ENCODE measurements at regions not wholly inside any gene's neighbourhood (a gene's known extent, or its start where the extent isn't known, plus 50 kb on each side); places are given as distances from the start of the nearest gene placed in this dataset.

DNA sequence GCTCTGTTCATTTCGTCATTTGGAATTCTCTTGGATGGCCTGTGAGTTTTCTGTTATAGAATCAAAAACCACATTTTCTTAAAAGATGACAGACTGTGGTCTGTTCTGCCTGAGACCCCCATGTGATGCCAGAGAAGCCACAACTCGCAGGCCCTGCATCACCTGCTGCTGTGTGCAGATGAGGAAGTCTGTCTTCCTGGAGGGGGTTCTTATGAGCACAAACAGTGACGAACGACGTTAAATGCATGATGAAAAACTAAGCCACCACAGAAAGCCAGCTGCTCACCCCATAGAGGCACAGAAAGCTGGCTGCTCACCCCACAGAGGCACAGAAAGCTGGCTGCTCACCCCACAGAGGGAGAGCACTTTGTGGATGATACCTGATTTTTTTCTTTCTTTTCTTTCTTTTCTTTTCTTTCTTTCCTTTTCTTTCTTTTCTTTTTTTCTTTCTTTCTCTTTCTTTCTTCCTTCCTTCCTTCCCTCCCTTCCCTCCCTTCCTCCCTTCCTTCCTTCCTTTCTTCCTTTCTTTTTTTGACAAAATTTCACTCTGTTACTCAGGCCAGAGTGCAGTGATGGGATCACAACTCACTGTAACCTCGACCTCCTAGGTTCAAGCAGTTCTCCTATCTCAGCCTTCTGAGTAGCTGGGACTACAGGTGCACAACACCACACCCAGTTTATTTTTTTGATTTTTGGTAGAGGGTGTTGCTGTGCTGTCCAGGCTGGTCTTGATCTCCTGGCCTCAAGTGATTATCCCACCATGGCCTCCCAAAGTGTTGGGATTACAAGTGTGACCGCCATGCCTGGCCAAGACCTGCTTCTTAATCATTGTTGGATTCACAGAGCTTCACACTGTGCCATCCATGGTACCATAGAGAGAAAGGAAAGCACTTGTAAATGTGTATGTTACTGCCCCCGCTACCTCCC is 1191.4 kb downstream of the UQCRFS1 start:
- Mint-ChIP-seq H3K27me3 (ENCODE audit: low read depth) (no peaks in the 10 kb centered on the region), H3K9me3 (no peaks in the 10 kb centered on the region), H3K27ac (no peak overlapping the region), H3K4me3 (no peak overlapping the region), H3K4me1 (peaks cover 35% of the 10 kb centered on the region), H3K36me3 (no peaks in the 10 kb centered on the region)
- ChIA-PET POLR2A (no interaction called here), CTCF (interaction anchor here (0.8 to 3.5 kb wide), 5 partner anchors 9 to 304 kb away, joined by 3 to 15 read pairs (median 4); no protein-coding TSS in a partner anchor)
- TF ChIP-seq FOXJ3 (CRISPR knock-in tag; IDR thresholded peaks at IDR 0.05; ENCODE audit: borderline replicate concordance) (no peak), E2F4 (CRISPR knock-in tag; IDR thresholded peaks at IDR 0.05; ENCODE audit: borderline replicate concordance, low read depth) (no peak), SP1 (CRISPR knock-in tag; conservative IDR thresholded peaks at IDR 0.05) (no peak), GTF2I (CRISPR knock-in tag; conservative IDR thresholded peaks at IDR 0.05) (no peak), ZNF232 (CRISPR knock-in tag; IDR thresholded peaks at IDR 0.05) (no peak), JUN (CRISPR knock-in tag; IDR thresholded peaks at IDR 0.05) (no peak), FOXP1 (CRISPR knock-in tag; IDR thresholded peaks at IDR 0.05; ENCODE audit: borderline replicate concordance) (no peak), ZNF263 (CRISPR knock-in tag; IDR thresholded peaks at IDR 0.05; ENCODE audit: low read depth) (no peak), CBFB (CRISPR knock-in tag; IDR thresholded peaks at IDR 0.05; ENCODE audit: low read depth) (no peak), JAZF1 (CRISPR knock-in tag; IDR thresholded peaks at IDR 0.05) (no peak), ETV6 (CRISPR knock-in tag; IDR thresholded peaks at IDR 0.05) (no peak), ZBTB21 (CRISPR knock-in tag; IDR thresholded peaks at IDR 0.05; ENCODE audit: borderline replicate concordance) (no peak), ZNF512 (CRISPR knock-in tag; IDR thresholded peaks at IDR 0.05; ENCODE audit: borderline replicate concordance) (no peak), ZSCAN18 (CRISPR knock-in tag; IDR thresholded peaks at IDR 0.05) (no peak), EMX1 (CRISPR knock-in tag; IDR thresholded peaks at IDR 0.05) (no peak), RORB (CRISPR knock-in tag; IDR thresholded peaks at IDR 0.05) (no peak)
- TF ChIP-seq, protein P1, sequence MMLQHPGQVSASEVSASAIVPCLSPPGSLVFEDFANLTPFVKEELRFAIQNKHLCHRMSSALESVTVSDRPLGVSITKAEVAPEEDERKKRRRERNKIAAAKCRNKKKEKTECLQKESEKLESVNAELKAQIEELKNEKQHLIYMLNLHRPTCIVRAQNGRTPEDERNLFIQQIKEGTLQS (CRISPR knock-in tag; conservative IDR thresholded peaks at IDR 0.05) = no peak
- TF ChIP-seq, protein P2, sequence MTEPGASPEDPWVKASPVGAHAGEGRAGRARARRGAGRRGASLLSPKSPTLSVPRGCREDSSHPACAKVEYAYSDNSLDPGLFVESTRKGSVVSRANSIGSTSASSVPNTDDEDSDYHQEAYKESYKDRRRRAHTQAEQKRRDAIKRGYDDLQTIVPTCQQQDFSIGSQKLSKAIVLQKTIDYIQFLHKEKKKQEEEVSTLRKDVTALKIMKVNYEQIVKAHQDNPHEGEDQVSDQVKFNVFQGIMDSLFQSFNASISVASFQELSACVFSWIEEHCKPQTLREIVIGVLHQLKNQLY (CRISPR knock-in tag; IDR thresholded peaks at IDR 0.05) = no peak
- TF ChIP-seq, protein P3, sequence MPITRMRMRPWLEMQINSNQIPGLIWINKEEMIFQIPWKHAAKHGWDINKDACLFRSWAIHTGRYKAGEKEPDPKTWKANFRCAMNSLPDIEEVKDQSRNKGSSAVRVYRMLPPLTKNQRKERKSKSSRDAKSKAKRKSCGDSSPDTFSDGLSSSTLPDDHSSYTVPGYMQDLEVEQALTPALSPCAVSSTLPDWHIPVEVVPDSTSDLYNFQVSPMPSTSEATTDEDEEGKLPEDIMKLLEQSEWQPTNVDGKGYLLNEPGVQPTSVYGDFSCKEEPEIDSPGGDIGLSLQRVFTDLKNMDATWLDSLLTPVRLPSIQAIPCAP (CRISPR knock-in tag; IDR thresholded peaks at IDR 0.05) = no peak
- TF ChIP-seq, protein P4, sequence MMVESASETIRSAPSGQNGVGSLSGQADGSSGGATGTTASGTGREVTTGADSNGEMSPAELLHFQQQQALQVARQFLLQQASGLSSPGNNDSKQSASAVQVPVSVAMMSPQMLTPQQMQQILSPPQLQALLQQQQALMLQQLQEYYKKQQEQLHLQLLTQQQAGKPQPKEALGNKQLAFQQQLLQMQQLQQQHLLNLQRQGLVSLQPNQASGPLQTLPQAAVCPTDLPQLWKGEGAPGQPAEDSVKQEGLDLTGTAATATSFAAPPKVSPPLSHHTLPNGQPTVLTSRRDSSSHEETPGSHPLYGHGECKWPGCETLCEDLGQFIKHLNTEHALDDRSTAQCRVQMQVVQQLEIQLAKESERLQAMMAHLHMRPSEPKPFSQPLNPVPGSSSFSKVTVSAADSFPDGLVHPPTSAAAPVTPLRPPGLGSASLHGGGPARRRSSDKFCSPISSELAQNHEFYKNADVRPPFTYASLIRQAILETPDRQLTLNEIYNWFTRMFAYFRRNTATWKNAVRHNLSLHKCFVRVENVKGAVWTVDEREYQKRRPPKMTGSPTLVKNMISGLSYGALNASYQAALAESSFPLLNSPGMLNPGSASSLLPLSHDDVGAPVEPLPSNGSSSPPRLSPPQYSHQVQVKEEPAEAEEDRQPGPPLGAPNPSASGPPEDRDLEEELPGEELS (CRISPR knock-in tag; IDR thresholded peaks at IDR 0.05) = no peak
- ATAC-seq = no peak
- no peak for DNase-seq (ENCODE audit: low spot score)

Measured in WTC11 (cell line).